GM23338 (cell line): ENCODE measurements at regions not wholly inside any gene's neighbourhood (a gene's known extent, or its start where the extent isn't known, plus 50 kb on each side); places are given as distances from the start of the nearest gene placed in this dataset.

Experiments used
- ATAC-seq: fragments of 200-7000 bp; cut with Tn5 transposase; 3 replicates; pipeline ENCODE4 v1.9.1; 2020
- DNase-seq: peaks from one replicate; pipeline ENCODE4 v3.0.0-alpha.2; 2015; ENCODE audit warnings: low spot score
- H2AFZ ChIP-seq: fragments of 200-600 bp; sonication (generic); 2 replicates; pipeline ENCODE4 v1.8.0; 2016; ENCODE audit warnings: antibody characterized with exemption, mild to moderate bottlenecking, moderate library complexity
- H3F3A ChIP-seq: fragments of 200-600 bp; sonication (generic); replicated peaks from 2 replicates; pipeline ENCODE4 v1.8.0; 2017; ENCODE audit warnings: antibody characterized with exemption, mixed run types, low read depth
- H3K27ac ChIP-seq: fragments of 200-600 bp; sonication (generic); 2 replicates; pipeline ENCODE4 v1.6.1; 2016; ENCODE audit warnings: low read depth
- H3K27me3 ChIP-seq: fragments of 200-600 bp; sonication (generic); 2 replicates; pipeline ENCODE4 v1.8.0; 2016; ENCODE audit warnings: mild to moderate bottlenecking, mixed run types, moderate library complexity; ENCODE audit not compliant: insufficient read depth
- H3K36me3 ChIP-seq: fragments of 200-600 bp; sonication (generic); 2 replicates; pipeline ENCODE4 v1.8.0; 2016; ENCODE audit warnings: mild to moderate bottlenecking; ENCODE audit not compliant: insufficient read depth
- H3K4me1 ChIP-seq: fragments of 200-600 bp; sonication (generic); 2 replicates; pipeline ENCODE4 v1.8.0; 2016; ENCODE audit warnings: mild to moderate bottlenecking, moderate library complexity; ENCODE audit not compliant: insufficient read depth
- H3K4me2 ChIP-seq: fragments of 200-600 bp; sonication (generic); 2 replicates; pipeline ENCODE4 v1.7.1; 2017; ENCODE audit warnings: mixed run types
- H3K4me3 ChIP-seq: fragments of 200-600 bp; sonication (generic); 2 replicates; pipeline ENCODE4 v1.6.1; 2016; ENCODE audit warnings: mixed run types
- H3K79me2 ChIP-seq: fragments of 200-600 bp; sonication (generic); replicated peaks from 2 replicates; pipeline ENCODE4 v1.8.0; 2017; ENCODE audit warnings: mild to moderate bottlenecking; ENCODE audit not compliant: insufficient read depth
- H3K9me2 ChIP-seq: fragments of 200-600 bp; sonication (generic); 2 replicates; pipeline ENCODE4 v1.8.0; 2017; ENCODE audit not compliant: insufficient read depth
- H4K20me1 ChIP-seq: fragments of 200-600 bp; sonication (generic); replicated peaks from 2 replicates; pipeline ENCODE4 v1.8.0; 2017; ENCODE audit warnings: mild to moderate bottlenecking; ENCODE audit not compliant: insufficient read depth
- H3K27ac Mint-ChIP-seq: 2 replicates; pipeline ENCODE4 v1.8.0; 2020; ENCODE audit warnings: inconsistent platforms, mild to moderate bottlenecking, moderate library complexity, mixed read lengths
- H3K27me3 Mint-ChIP-seq: 3 replicates; pipeline ENCODE4 v1.8.0; 2022; ENCODE audit warnings: low read depth, mild to moderate bottlenecking, moderate library complexity, mixed read lengths, inconsistent platforms; ENCODE audit not compliant: insufficient read depth, poor library complexity
- H3K36me3 Mint-ChIP-seq: 3 replicates; pipeline ENCODE4 v1.8.0; 2021; ENCODE audit warnings: low read depth, mild to moderate bottlenecking, inconsistent platforms, moderate library complexity, mixed read lengths
- H3K4me1 Mint-ChIP-seq: 3 replicates; pipeline ENCODE4 v1.8.0; 2020; ENCODE audit warnings: mild to moderate bottlenecking, inconsistent platforms, mixed read lengths
- H3K4me3 Mint-ChIP-seq: 3 replicates; pipeline ENCODE4 v1.8.0; 2021; ENCODE audit warnings: moderate library complexity, mild to moderate bottlenecking, inconsistent platforms, mixed read lengths
- H3K9me3 Mint-ChIP-seq: 3 replicates; pipeline ENCODE4 v1.8.0; 2020; ENCODE audit warnings: moderate library complexity, mild to moderate bottlenecking, inconsistent platforms, mixed read lengths
- CREB1 ChIP-seq: fragments of 250-450 bp; sonication (Bioruptor Pico); IDR thresholded peaks from 2 replicates; pipeline ENCODE4 v1.5.0; 2020; ENCODE audit warnings: low read depth, mild to moderate bottlenecking, moderate library complexity
- EZH2 ChIP-seq: fragments of 200-600 bp; sonication (generic); IDR thresholded peaks from one replicate; pipeline ENCODE4 v1.8.0; 2017; ENCODE audit warnings: antibody characterized with exemption, mild to moderate bottlenecking, low read depth; ENCODE audit not compliant: unreplicated experiment
- EZH2phosphoT487 ChIP-seq: fragments of 200-600 bp; sonication (generic); IDR thresholded peaks from one replicate; pipeline ENCODE4 v1.8.1; 2018; ENCODE audit warnings: antibody characterized with exemption; ENCODE audit not compliant: unreplicated experiment
- JUNB ChIP-seq: IDR thresholded peaks from one replicate; pipeline ENCODE4 v1.6.1; 2016; ENCODE audit warnings: antibody characterized with exemption; ENCODE audit not compliant: unreplicated experiment
- NANOG ChIP-seq: IDR thresholded peaks from 2 replicates; pipeline ENCODE4 v1.6.1; 2016; ENCODE audit warnings: antibody characterized with exemption, borderline replicate concordance
- POLR2AphosphoS5 ChIP-seq: IDR thresholded peaks from 2 replicates; pipeline ENCODE4 v1.6.1; 2016; ENCODE audit warnings: antibody characterized with exemption, low read depth
- STAT1 ChIP-seq: IDR thresholded peaks from one replicate; pipeline ENCODE4 v1.6.1; 2016; ENCODE audit warnings: antibody characterized with exemption; ENCODE audit not compliant: unreplicated experiment
- ZNF114 ChIP-seq: fragments of 250-450 bp; sonication (Bioruptor Pico); IDR thresholded peaks from 2 replicates; pipeline ENCODE4 v1.5.0; 2020; ENCODE audit warnings: mild to moderate bottlenecking, moderate library complexity
- ZNF331 ChIP-seq: fragments of 250-450 bp; sonication (Bioruptor Pico); IDR thresholded peaks from 2 replicates; pipeline ENCODE4 v1.5.0; 2020; ENCODE audit warnings: low read depth, mild to moderate bottlenecking, moderate library complexity
- TF ChIP-seq, protein P1 (sequence below), 2 experiments: fragments of 200-600 bp in 1 of 2; sonication (generic) in 1 of 2; conservative IDR thresholded peaks; 2 replicates each; pipeline versions ENCODE4 v1.5.1 to v1.6.1; 2016 to 2017; ENCODE audit warnings: antibody characterized with exemption in 2 of 2, low read depth in 2 of 2, mild to moderate bottlenecking in 2 of 2, moderate library complexity in 1 of 2
- TF ChIP-seq, protein P2 (sequence below): IDR thresholded peaks from one replicate; pipeline ENCODE4 v1.6.1; 2018; ENCODE audit warnings: antibody characterized with exemption; ENCODE audit not compliant: unreplicated experiment
- TF ChIP-seq, protein P3 (sequence below): IDR thresholded peaks from 2 replicates; pipeline ENCODE4 v1.6.1; 2016; ENCODE audit warnings: antibody characterized with exemption
- TF ChIP-seq, protein P4 (sequence below): fragments of 250-450 bp; sonication (Bioruptor Pico); IDR thresholded peaks from 2 replicates; pipeline ENCODE4 v1.5.0; 2020; ENCODE audit warnings: mild to moderate bottlenecking, moderate library complexity

DNA sequence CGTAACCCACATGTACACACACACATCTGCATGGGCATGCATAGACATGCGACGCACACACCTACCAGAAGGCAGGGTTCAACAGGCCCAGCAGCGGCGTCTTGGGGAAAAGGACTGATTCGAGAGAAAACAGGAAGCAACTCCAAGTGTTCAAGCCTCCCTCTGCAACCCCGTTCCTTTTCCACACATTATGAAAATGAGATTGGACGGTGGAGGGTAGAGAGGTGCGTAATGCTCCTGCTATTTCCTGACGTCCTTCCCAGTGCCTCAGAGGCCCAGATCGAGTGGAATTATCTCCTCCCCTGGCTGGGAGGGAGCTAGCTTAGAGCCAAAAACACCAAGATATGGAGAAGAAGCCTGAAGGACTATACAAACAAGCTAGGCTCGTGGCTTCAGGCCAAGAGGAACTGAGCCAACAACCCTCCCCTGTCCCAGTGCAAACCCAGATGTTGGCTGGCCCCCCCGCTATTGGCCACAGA lies 289.2 kb downstream of the MN1 start:
- Histone ChIP-seq H3K27me3 (no peaks in the 10 kb centered on the region), H3K4me3 (no peak overlapping the region), H3K4me1 (no peaks in the 10 kb centered on the region), H2AFZ (no peak overlapping the region), H4K20me1 (no peaks in the 10 kb centered on the region), H3K79me2 (no peaks in the 10 kb centered on the region), H3K36me3 (no peaks in the 10 kb centered on the region), H3K27ac (no peak overlapping the region), H3K9me2 (no peaks in the 10 kb centered on the region), H3F3A (no peaks in the 10 kb centered on the region), H3K4me2 (no peak overlapping the region)
- ATAC-seq (no peak), DNase-seq (no peak)
- TF ChIP-seq EZH2phosphoT487 (no peak), JUNB (no peak), ZNF114 (no peak), EZH2 (no peak), ZNF331 (no peak), POLR2AphosphoS5 (no peak), NANOG (no peak), STAT1 (no peak), CREB1 (no peak)
- TF ChIP-seq, protein P1, sequence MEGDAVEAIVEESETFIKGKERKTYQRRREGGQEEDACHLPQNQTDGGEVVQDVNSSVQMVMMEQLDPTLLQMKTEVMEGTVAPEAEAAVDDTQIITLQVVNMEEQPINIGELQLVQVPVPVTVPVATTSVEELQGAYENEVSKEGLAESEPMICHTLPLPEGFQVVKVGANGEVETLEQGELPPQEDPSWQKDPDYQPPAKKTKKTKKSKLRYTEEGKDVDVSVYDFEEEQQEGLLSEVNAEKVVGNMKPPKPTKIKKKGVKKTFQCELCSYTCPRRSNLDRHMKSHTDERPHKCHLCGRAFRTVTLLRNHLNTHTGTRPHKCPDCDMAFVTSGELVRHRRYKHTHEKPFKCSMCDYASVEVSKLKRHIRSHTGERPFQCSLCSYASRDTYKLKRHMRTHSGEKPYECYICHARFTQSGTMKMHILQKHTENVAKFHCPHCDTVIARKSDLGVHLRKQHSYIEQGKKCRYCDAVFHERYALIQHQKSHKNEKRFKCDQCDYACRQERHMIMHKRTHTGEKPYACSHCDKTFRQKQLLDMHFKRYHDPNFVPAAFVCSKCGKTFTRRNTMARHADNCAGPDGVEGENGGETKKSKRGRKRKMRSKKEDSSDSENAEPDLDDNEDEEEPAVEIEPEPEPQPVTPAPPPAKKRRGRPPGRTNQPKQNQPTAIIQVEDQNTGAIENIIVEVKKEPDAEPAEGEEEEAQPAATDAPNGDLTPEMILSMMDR (conservative IDR thresholded peaks at IDR 0.05; ENCODE audit: low read depth in 2 of 2) = no peak
- TF ChIP-seq, protein P2, sequence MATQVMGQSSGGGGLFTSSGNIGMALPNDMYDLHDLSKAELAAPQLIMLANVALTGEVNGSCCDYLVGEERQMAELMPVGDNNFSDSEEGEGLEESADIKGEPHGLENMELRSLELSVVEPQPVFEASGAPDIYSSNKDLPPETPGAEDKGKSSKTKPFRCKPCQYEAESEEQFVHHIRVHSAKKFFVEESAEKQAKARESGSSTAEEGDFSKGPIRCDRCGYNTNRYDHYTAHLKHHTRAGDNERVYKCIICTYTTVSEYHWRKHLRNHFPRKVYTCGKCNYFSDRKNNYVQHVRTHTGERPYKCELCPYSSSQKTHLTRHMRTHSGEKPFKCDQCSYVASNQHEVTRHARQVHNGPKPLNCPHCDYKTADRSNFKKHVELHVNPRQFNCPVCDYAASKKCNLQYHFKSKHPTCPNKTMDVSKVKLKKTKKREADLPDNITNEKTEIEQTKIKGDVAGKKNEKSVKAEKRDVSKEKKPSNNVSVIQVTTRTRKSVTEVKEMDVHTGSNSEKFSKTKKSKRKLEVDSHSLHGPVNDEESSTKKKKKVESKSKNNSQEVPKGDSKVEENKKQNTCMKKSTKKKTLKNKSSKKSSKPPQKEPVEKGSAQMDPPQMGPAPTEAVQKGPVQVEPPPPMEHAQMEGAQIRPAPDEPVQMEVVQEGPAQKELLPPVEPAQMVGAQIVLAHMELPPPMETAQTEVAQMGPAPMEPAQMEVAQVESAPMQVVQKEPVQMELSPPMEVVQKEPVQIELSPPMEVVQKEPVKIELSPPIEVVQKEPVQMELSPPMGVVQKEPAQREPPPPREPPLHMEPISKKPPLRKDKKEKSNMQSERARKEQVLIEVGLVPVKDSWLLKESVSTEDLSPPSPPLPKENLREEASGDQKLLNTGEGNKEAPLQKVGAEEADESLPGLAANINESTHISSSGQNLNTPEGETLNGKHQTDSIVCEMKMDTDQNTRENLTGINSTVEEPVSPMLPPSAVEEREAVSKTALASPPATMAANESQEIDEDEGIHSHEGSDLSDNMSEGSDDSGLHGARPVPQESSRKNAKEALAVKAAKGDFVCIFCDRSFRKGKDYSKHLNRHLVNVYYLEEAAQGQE = no peak
- TF ChIP-seq, protein P3, sequence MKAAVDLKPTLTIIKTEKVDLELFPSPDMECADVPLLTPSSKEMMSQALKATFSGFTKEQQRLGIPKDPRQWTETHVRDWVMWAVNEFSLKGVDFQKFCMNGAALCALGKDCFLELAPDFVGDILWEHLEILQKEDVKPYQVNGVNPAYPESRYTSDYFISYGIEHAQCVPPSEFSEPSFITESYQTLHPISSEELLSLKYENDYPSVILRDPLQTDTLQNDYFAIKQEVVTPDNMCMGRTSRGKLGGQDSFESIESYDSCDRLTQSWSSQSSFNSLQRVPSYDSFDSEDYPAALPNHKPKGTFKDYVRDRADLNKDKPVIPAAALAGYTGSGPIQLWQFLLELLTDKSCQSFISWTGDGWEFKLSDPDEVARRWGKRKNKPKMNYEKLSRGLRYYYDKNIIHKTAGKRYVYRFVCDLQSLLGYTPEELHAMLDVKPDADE = no peak
- TF ChIP-seq, protein P4, sequence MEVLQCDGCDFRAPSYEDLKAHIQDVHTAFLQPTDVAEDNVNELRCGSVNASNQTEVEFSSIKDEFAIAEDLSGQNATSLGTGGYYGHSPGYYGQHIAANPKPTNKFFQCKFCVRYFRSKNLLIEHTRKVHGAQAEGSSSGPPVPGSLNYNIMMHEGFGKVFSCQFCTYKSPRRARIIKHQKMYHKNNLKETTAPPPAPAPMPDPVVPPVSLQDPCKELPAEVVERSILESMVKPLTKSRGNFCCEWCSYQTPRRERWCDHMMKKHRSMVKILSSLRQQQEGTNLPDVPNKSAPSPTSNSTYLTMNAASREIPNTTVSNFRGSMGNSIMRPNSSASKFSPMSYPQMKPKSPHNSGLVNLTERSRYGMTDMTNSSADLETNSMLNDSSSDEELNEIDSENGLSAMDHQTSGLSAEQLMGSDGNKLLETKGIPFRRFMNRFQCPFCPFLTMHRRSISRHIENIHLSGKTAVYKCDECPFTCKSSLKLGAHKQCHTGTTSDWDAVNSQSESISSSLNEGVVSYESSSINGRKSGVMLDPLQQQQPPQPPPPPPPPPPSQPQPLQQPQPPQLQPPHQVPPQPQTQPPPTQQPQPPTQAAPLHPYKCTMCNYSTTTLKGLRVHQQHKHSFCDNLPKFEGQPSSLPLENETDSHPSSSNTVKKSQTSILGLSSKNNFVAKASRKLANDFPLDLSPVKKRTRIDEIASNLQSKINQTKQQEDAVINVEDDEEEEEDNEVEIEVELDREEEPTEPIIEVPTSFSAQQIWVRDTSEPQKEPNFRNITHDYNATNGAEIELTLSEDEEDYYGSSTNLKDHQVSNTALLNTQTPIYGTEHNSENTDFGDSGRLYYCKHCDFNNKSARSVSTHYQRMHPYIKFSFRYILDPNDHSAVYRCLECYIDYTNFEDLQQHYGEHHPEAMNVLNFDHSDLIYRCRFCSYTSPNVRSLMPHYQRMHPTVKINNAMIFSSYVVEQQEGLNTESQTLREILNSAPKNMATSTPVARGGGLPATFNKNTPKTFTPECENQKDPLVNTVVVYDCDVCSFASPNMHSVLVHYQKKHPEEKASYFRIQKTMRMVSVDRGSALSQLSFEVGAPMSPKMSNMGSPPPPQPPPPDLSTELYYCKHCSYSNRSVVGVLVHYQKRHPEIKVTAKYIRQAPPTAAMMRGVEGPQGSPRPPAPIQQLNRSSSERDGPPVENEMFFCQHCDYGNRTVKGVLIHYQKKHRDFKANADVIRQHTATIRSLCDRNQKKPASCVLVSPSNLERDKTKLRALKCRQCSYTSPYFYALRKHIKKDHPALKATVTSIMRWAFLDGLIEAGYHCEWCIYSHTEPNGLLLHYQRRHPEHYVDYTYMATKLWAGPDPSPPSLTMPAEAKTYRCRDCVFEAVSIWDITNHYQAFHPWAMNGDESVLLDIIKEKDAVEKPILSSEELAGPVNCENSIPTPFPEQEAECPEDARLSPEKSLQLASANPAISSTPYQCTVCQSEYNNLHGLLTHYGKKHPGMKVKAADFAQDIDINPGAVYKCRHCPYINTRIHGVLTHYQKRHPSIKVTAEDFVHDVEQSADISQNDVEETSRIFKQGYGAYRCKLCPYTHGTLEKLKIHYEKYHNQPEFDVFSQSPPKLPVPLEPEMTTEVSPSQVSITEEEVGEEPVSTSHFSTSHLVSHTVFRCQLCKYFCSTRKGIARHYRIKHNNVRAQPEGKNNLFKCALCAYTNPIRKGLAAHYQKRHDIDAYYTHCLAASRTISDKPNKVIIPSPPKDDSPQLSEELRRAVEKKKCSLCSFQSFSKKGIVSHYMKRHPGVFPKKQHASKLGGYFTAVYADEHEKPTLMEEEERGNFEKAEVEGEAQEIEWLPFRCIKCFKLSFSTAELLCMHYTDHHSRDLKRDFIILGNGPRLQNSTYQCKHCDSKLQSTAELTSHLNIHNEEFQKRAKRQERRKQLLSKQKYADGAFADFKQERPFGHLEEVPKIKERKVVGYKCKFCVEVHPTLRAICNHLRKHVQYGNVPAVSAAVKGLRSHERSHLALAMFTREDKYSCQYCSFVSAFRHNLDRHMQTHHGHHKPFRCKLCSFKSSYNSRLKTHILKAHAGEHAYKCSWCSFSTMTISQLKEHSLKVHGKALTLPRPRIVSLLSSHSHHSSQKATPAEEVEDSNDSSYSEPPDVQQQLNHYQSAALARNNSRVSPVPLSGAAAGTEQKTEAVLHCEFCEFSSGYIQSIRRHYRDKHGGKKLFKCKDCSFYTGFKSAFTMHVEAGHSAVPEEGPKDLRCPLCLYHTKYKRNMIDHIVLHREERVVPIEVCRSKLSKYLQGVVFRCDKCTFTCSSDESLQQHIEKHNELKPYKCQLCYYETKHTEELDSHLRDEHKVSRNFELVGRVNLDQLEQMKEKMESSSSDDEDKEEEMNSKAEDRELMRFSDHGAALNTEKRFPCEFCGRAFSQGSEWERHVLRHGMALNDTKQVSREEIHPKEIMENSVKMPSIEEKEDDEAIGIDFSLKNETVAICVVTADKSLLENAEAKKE (CRISPR knock-in tag) = no peak
- Mint-ChIP-seq H3K4me1 (no peaks in the 10 kb centered on the region; the same call in 1 of the 3 replicates), H3K27me3 (no peaks in the 10 kb centered on the region), H3K36me3 (no peaks in the 10 kb centered on the region), H3K27ac (no peak overlapping the region), H3K9me3 (no peaks in the 10 kb centered on the region), H3K4me3 (no peak overlapping the region)
